Activated T-cell treated with anti-CD3 and anti-CD28 coated beads, Interleukin-2, amount 50 U/mL, for 72 hours (primary cell): ENCODE measurements at regions not wholly inside any gene's neighbourhood (a gene's known extent, or its start where the extent isn't known, plus 50 kb on each side); places are given as distances from the start of the nearest gene placed in this dataset.
"Not testable (repeated sequence)": the region's sequence is repeated elsewhere in the genome, so short reads cannot be mapped to it uniquely, and the experiment has no call there.

Source experiments
- ATAC-seq, 2 donors: fragments of 150-1000 bp; cut with Tn5 transposase; replicated peaks in 1 of 2; 2 replicates each; pipeline ENCODE4 v1.10.0; 2021; ENCODE audit warnings: moderate library complexity in 2 of 2, mild to moderate bottlenecking in 1 of 2
- DNase-seq, 2 donors: peaks; one replicate each; pipeline ENCODE4 v3.0.0; 2021 to 2022; ENCODE audit warnings: mixed read lengths in 1 of 2
- H3K27ac Mint-ChIP-seq: one replicate; pipeline ENCODE4 v1.8.0; 2022; ENCODE audit warnings: mild to moderate bottlenecking, moderate library complexity, mixed read lengths
- H3K27me3 Mint-ChIP-seq: one replicate; pipeline ENCODE4 v1.8.0; 2022; ENCODE audit warnings: low read depth, mixed read lengths
- H3K36me3 Mint-ChIP-seq, 2 donors: one replicate each; pipeline ENCODE4 v1.8.0; 2022; ENCODE audit warnings: mixed read lengths in 2 of 2, mild to moderate bottlenecking in 1 of 2; ENCODE audit not compliant: insufficient read depth in 2 of 2
- H3K4me1 Mint-ChIP-seq: one replicate; pipeline ENCODE4 v1.8.0; 2022; ENCODE audit warnings: low read depth, mixed read lengths
- H3K4me3 Mint-ChIP-seq, 2 donors: one replicate each; pipeline ENCODE4 v1.8.0; 2022; ENCODE audit warnings: mild to moderate bottlenecking in 2 of 2, mixed read lengths in 2 of 2, moderate library complexity in 2 of 2
- H3K9me3 Mint-ChIP-seq, 2 donors: one replicate each; pipeline ENCODE4 v1.8.0; 2022; ENCODE audit warnings: mixed read lengths in 2 of 2

DNA sequence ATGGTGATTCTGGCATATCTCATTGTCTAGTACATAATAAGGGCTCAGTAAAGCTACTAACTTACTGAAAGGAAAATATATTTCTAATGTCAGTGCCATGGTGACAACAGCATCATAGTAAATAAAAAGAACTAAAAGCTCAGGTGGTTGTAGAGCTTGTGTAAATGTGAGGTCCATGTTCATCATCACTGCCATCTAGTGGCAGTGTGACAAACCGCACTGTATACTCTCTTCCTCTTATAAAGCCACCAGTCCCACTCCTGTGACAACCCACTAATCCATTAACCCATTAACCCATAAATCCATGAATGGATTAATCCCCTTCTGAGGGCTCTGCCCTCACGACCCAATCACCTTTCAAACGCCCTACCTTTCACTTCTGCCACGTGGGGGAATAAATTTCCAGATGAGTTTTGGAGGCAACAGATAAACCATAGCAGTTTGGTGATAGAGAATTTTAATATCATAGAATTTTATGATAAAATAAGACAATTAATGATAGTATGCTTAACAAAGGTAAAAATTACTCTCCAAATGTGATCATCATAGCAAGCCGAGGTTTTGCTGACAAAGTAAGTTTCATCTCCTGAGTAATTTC is 160.4 kb upstream of the SGCG start:
- no peaks in the 10 kb centered on the region for H3K4me1 Mint-ChIP-seq
- H3K36me3 Mint-ChIP-seq = no peaks in the 10 kb centered on the region
- peak; percentile 14 to 25 for DNase-seq
- no peaks in the 10 kb centered on the region for H3K9me3 Mint-ChIP-seq
- peak; percentile 39 to 45 for ATAC-seq
- peaks cover 16% of the 10 kb centered on the region for H3K27me3 Mint-ChIP-seq
- no peak overlapping the region for H3K4me3 Mint-ChIP-seq
- no peak overlapping the region for H3K27ac Mint-ChIP-seq

DNA sequence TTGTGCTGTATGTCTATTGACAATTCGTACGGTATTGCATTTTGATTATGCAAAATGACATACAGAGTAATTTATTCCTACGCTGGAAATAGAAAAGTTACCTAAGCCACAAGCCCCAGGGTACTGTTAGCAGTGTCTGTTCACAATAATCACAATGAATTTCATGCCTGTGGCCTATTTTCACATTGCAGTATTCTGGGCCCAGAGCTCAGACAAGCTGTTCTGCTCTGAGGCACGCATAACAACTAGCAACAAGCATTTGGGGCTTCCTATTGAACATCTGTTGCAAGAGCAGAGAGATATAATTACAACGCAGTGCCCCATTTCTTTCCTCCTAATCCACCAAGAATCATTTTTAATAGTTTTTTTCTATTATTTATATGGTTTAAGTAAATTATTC is 158.9 kb upstream of the SGCG start:
- no peak for DNase-seq

DNA sequence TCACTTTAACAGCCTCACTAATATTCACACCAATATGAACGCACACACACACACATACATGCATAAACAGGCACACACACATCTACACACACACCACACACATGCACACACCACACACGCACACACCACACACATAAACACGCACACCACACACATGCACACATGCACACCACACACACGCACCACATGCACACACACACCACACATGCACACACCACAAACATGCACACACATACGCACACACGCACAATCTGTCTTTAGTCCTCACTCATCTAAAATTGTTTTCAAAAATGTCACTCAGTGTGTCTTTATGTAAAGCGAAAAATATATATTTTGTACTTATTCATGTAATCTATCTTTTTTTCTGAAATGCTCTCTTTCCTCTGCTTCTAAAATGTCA is 158.1 kb upstream of the SGCG start:
- H3K27ac Mint-ChIP-seq = no peak overlapping the region
- ATAC-seq (no peak), DNase-seq (no peak)
- H3K4me1 Mint-ChIP-seq = peaks cover 5% of the 10 kb centered on the region
- H3K36me3 Mint-ChIP-seq = no peaks in the 10 kb centered on the region
- peaks cover 9% of the 10 kb centered on the region for H3K27me3 Mint-ChIP-seq
- no peak overlapping the region for H3K4me3 Mint-ChIP-seq
- no peaks in the 10 kb centered on the region for H3K9me3 Mint-ChIP-seq

More for the DNA sequence above, 158.9 kb upstream of the SGCG start:
- Mint-ChIP-seq H3K27ac (no peak overlapping the region), H3K4me1 (peaks cover 5% of the 10 kb centered on the region), H3K9me3 (no peaks in the 10 kb centered on the region), H3K4me3 (no peak overlapping the region), H3K36me3 (no peaks in the 10 kb centered on the region), H3K27me3 (peaks cover 16% of the 10 kb centered on the region)
- no peak for ATAC-seq

DNA sequence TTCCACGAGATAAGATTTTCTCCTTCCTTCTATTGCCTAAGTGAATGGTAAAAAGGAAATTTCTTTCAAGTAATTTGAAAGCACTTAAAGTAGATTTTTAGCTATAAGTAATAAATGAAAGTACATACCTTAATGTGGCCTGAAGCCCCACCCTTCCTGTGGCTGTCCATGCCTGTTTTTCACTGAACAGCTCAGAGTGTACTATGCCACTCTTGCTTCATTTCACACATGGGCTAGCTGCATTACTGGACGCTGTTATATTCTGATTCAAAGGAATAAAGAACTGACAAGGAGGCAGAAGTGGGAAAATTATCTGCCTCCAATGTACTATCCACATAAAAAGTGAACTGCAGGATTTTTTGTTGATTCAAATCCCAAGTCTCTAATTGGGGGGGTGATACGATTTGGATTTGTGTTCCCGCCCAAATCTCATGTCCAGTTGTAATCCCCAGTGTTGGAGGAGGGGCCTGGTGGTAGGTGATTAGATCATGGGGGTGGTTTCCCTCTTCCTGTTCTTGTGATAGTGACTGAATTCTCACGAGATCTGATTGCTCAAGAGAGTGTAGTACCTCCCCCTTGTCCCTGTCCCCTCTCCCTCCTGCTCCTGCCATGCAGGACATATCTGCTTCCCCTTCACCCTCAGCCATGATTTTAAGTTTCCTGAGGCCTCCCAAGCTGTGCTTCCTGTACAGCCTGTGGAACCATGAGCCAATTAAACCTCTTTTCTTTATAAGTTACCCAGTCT is 154.7 kb upstream of the SGCG start:
- no peaks in the 10 kb centered on the region for H3K9me3 Mint-ChIP-seq
- no peaks in the 10 kb centered on the region for H3K27me3 Mint-ChIP-seq
- no peaks in the 10 kb centered on the region for H3K36me3 Mint-ChIP-seq
- peaks cover 5% of the 10 kb centered on the region for H3K4me1 Mint-ChIP-seq
- ATAC-seq = no peak
- H3K27ac Mint-ChIP-seq = no peak overlapping the region
- no peak for DNase-seq
- no peak overlapping the region for H3K4me3 Mint-ChIP-seq

DNA sequence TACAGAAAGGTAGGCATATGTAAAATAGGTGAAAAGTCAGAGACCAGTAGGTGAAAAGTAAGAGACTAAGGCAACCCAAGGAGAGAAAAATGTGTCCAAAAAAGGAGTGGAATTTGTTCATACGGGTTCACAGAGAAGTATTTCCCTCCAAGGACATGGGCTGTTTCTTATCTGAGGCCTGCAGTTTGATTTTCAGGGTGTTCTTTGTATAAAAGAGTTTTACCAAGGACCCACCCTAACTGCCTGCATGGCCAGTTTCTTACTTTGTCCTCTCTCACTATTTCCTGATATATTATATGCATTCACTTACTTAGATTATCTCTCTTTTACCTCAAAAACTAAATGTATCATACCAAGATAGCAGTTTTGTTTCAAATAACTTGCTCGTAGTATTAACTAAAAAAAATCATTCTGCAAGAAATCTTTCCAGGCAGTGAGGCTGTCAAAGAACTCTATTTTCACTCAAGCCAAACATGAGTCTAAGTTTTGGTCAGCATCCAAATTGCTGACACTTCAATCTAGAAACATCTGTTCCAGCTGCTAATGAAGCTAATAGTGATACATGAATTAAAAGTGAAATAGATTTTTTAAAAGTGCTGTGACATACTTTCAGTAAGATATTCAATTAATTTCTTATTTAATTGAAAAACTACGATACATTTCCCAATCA is 141.4 kb upstream of the SGCG start:
- no peak overlapping the region for H3K27ac Mint-ChIP-seq
- no peak overlapping the region for H3K4me3 Mint-ChIP-seq
- peaks cover 7% of the 10 kb centered on the region for H3K27me3 Mint-ChIP-seq
- no peaks in the 10 kb centered on the region for H3K4me1 Mint-ChIP-seq
- ATAC-seq (no peak), DNase-seq (no peak)
- H3K36me3 Mint-ChIP-seq = no peaks in the 10 kb centered on the region
- no peaks in the 10 kb centered on the region for H3K9me3 Mint-ChIP-seq

DNA sequence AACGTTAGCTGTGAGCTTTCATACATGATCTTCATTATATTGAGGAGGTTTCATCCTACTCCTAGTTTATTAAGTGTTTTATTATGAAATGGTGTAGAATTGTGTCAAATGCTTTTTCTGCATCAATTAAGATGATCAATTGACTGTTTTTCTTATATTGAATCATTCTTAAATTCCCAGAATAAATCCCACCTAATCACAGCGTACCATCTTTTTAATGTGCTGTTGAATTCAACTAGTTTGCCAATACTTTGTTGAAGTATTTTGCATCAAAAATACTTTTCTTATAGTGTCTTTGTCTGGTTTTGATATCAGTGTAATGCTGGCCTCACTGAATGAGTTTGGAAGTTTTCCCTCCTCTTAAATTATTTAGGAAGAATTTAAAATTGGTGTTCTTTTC is 138.6 kb upstream of the SGCG start:
- no peaks in the 10 kb centered on the region for H3K4me1 Mint-ChIP-seq
- no peaks in the 10 kb centered on the region for H3K27me3 Mint-ChIP-seq
- H3K4me3 Mint-ChIP-seq = no peak overlapping the region
- ATAC-seq (no peak), DNase-seq (no peak)
- H3K27ac Mint-ChIP-seq = no peak overlapping the region
- no peaks in the 10 kb centered on the region for H3K36me3 Mint-ChIP-seq
- peaks cover 0 to 2% of the 10 kb centered on the region in 2 donors for H3K9me3 Mint-ChIP-seq

DNA sequence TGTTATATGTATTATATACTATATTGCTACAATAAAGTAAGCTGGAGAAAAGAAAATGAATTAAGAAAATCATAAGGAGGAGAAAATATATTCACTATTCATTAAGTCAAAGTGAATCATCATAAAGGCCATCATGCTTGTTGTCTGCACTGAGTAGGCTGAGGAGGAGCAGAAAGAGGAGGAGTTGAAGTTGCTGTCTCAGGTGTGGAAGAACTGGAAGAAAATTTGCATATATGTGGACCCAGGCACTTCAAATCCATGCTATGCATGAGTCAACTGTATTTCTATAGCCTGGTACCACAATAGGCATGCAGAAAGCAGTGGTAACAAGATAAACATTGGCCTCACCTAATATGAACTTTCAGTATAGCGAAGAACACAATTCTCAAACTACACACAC is 135.9 kb upstream of the SGCG start:
- H3K27ac Mint-ChIP-seq = no peak overlapping the region
- H3K9me3 Mint-ChIP-seq = peaks cover 0 to 2% of the 10 kb centered on the region in 2 donors
- no peaks in the 10 kb centered on the region for H3K27me3 Mint-ChIP-seq
- H3K36me3 Mint-ChIP-seq = no peaks in the 10 kb centered on the region
- DNase-seq (no peak), ATAC-seq (no peak)
- H3K4me3 Mint-ChIP-seq = no peak overlapping the region
- H3K4me1 Mint-ChIP-seq = no peaks in the 10 kb centered on the region

DNA sequence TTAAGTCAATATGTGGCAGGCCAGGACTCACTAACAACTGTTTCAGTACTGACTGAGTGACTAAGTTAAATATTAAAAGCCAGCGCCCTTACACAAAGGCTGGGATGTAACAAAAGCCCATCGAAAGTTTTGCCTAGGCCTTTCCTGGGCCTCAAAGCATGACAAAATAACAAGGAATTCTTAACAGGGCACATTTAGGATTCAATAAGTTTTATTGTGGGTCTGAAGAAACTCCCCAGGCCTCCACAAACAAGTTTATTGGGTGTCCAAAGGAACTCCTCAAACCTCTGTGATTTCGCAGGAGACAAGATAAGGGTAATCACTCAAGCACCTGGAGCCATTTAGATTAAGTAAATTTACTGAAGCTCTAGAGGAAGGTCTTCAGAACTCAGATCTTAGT is 130.7 kb upstream of the SGCG start:
- Mint-ChIP-seq H3K9me3 (peaks cover 0 to 2% of the 10 kb centered on the region in 2 donors), H3K4me3 (no peak overlapping the region), H3K36me3 (no peaks in the 10 kb centered on the region), H3K4me1 (no peaks in the 10 kb centered on the region), H3K27ac (no peak overlapping the region), H3K27me3 (no peaks in the 10 kb centered on the region)
- ATAC-seq (no peak), DNase-seq (no peak)

DNA sequence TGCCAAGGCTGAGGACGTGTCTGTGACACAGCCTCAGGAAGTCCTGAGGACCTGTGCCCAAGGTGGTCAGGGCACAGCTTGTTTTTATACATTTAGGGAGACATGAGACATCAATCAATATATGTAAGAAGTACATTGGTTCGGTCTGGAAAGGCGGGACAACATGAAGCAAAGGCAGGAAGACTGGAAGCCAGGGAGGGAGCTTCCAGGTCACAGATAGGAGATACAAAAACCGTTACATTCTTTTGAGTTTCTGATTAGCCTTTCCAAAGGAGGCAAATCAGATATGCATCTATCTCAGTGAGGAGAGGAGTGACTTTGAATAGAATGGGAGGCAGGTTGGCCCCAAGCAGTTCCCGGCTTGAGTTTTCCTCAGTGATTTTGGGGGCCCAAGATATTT is 127.1 kb upstream of the SGCG start:
- not testable (repeated sequence) for H3K4me1 Mint-ChIP-seq, H3K9me3 Mint-ChIP-seq, H3K36me3 Mint-ChIP-seq, H3K27ac Mint-ChIP-seq, H3K27me3 Mint-ChIP-seq, DNase-seq, H3K4me3 Mint-ChIP-seq, ATAC-seq

DNA sequence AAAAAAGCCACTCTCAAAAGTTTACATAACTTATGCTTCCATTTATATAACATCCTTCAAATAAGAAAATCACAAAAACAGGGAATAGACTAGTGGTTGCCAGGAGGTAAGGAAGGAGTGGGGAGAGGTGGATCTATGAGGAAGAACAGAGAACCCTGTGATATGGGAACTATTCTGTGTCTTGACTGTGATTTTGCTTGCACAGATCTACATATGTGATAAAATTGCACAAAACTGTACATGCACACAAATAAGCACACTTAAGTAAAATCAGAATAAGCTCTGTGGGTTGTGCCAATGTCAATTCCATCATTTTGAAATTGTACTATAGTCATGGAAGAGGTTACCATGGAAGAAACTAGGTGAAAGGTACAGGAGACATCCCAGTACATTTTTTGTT is 121.6 kb upstream of the SGCG start:
- no peaks in the 10 kb centered on the region for H3K27me3 Mint-ChIP-seq
- H3K27ac Mint-ChIP-seq = no peak overlapping the region
- ATAC-seq = peak in 1 of 2 donors; percentile 32
- no peak overlapping the region for H3K4me3 Mint-ChIP-seq
- no peaks in the 10 kb centered on the region for H3K4me1 Mint-ChIP-seq
- DNase-seq = no peak
- H3K9me3 Mint-ChIP-seq = no peaks in the 10 kb centered on the region
- no peaks in the 10 kb centered on the region for H3K36me3 Mint-ChIP-seq

DNA sequence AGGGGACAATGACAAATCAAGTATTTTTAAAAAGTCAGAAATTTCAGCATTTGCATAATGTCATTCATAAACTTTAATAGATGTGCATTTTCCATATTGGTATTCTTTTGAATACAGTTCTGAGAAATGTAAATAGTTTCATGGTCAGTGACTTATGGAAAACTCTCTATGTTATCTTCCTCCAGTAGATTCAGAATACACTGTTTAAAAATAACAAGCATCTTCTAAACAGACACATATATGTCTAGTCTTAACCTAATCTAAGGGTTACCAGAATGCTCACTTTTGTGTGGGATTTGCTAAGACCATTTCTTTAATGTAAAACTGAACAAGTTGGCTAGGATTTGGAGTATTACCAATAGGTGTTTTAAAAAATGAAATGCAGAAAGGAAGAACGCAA is 119.8 kb upstream of the SGCG start:
- Mint-ChIP-seq H3K9me3 (no peaks in the 10 kb centered on the region), H3K36me3 (no peaks in the 10 kb centered on the region), H3K4me3 (no peak overlapping the region), H3K4me1 (no peaks in the 10 kb centered on the region), H3K27ac (no peak overlapping the region), H3K27me3 (no peaks in the 10 kb centered on the region)
- no peak for DNase-seq
- no peak for ATAC-seq

DNA sequence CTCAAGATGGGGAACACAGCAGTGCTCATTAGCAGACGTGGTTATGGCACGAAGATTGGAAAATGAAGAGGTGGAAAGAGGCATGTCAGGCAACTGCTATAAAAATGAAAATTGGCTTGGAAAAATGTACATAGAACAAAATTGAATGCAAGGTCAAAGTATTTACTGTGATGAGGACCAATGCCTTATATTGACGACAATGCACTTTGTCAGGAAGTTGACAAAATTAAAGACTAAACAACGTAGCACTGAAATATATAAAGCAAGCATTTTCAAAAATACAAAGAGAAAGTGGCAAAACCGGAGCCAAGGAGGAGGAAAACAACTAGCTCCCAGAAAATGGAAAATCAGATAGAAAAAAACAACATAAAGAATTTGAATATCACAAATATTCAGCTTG is 113.7 kb upstream of the SGCG start:
- Mint-ChIP-seq H3K27me3 (peaks cover 7% of the 10 kb centered on the region), H3K27ac (no peak overlapping the region), H3K36me3 (no peaks in the 10 kb centered on the region), H3K4me3 (no peak overlapping the region), H3K9me3 (peaks cover 0 to 3% of the 10 kb centered on the region in 2 donors), H3K4me1 (no peaks in the 10 kb centered on the region)
- DNase-seq = no peak
- no peak for ATAC-seq

DNA sequence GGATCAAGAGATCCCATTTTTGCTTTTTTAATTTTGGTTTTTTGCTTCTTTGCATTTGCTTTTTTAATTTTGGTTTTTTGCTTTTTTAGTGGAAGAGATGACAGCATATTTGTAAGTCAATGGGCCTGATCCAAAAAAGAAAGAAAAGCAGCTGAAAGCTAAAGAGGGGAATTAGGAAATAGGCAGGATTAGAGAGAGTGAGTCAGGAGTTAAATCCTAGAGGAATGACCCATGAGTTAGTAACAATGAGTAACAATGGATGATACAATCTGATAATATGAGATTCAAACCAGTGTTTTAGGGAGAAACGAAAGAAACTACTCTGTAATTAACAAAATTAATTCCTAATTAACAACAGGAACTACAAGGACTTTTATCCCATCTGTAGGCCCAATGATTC is 111.2 kb upstream of the SGCG start:
- Mint-ChIP-seq H3K27me3 (peaks cover 7% of the 10 kb centered on the region), H3K27ac (no peak overlapping the region), H3K9me3 (peaks cover 0 to 3% of the 10 kb centered on the region in 2 donors), H3K36me3 (no peaks in the 10 kb centered on the region), H3K4me3 (no peak overlapping the region), H3K4me1 (no peaks in the 10 kb centered on the region)
- no peak for ATAC-seq
- no peak for DNase-seq
